Anterior cingulate cortex (tissue), 58 donors: ENCODE measurements at regions not wholly inside any gene's neighbourhood (a gene's known extent, or its start where the extent isn't known, plus 50 kb on each side); places are given as distances from the start of the nearest gene placed in this dataset.
"Not testable (repeated sequence)": the region's sequence is repeated elsewhere in the genome, so short reads cannot be mapped to it uniquely, and the experiment has no call there.

Source experiments
- DNase-seq, 58 donors: peaks; one replicate each; lab custom pipeline; 2025; lab: John Stamatoyannopoulos, UW

GRCh38 chr6:47405273-47405672 is 72.3 kb upstream of the CD2AP start:
- no peak for DNase-seq

DNA sequence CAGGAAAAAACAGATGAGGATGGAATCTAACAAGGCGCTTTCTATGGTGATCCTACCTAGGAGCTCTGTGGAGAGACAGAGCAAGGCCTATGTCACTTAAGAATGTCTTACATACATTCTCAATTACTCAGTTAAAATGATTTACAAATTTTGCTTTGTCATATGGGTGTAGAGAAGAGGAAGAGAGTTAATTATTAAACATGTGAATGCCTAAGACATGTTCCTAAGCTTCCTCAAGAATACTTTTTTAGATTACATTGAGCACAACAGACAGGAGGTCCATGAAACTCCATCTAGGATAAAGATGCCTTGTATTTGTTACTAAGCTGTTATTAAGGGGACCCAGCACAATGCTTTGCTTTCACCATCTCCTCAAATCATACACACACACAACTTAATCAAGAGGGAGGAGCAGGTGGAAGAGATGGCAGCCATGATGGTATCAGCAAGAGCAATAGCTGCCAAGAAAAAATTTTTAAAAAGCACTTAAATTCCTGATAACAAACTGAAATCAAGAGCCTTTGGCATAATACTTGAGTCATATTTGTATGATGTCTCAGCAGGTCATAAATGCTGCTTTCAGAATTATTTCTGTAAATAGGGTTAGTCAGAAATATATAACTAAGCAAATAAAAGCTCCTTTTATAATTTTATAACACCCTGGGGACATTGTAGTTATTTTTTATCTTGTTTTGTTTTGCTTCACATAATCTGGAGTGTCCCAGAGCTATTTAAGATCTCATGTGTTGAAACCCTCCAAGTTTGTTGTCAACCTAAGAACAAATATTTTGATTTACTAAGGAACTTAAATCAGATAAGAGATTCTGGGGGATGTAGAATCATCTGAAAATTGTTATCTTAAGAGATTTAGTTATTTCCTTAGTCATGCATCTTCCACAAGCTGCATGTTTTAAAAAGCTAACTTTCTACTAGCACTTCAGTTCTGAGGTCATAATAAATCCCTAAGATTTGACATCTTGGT is 70.0 kb upstream of the CD2AP start:
- no peak for DNase-seq

DNA sequence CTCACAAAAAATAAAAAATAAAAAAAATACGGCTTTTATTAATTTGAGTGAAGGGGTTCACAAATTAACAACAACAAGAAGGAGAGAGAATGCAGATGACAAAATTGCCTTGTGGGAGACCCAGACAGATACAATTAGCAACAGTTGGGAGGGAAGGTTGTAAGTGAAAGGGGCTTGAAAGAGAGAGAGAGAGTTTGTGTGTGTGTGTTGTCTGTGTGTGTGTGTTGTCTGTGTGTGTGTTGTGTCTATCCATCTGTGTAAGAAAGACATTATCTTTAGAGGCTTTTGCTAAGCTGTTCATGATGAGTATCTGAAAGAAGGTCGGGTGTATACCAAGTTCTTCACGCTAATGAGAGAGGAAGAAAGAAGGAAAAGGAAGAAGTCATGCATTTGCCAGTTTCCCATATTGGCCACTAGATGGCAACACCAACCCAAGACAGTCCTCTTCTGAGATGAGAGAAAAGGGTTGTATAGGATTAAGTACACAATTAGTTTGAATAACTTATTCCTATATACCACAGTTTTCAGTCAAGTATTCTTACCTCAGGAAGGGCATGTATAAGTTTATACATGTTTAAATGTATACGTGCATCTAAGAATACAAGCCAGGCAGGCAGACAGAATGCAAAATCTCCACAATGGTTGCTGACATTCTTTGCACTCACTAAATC is 63.7 kb upstream of the CD2AP start:
- DNase-seq, result peak in 15 of 58 donors; percentile 1 to 66 (median 7)

- DNase-seq, result peak in 6 of 58 donors; percentile 0 to 10 (median 2)
Observed at GRCh38 chr6:47414423-47415167, 63.0 kb upstream of the CD2AP start.

DNA sequence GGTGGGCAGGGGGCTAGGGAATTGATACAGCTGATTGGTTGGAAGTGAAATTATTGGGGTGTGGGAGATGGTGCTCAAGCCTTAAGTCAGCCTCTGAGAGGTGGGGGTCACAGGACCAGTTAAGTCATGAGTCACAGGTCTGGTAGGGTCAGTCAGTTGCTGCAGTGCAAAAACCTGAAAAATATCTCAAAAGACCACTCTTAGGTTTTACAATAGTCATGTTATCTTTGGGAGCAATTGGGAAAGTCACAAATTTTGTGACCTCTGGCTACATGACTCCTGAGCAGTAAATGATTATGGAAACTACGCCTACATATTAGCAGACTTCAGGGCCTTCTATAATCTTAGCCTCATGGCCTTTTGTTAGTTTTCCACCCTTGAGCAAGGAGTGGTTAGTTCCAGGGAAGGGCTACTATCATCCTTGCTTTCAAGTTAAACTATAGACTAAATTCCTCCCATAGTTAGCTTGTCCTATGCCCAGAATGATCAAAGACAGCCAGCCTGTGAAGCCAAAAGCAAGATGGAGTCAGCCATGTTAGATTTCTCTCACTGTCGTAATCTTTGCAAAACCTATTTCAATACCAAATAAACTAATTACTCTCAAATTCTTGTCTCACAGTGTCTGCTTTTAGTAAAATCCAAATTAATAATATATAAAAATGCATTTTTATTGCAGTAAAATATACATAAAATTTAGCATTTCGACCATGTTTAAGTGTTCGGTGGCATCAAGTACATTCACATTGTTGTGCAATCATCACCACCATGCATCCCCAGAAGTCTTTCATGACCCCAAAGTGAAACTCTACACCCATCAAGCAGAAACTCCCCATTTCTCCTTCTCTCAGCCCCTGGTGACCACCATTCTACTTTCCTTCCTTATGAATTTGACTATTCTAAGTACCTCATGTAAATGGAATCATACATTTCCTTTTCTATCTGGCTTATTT is 60.9 kb upstream of the CD2AP start:
- no peak for DNase-seq

GRCh38 chr6:47419621-47420020 is 58.0 kb upstream of the CD2AP start:
- DNase-seq, result no peak

DNA sequence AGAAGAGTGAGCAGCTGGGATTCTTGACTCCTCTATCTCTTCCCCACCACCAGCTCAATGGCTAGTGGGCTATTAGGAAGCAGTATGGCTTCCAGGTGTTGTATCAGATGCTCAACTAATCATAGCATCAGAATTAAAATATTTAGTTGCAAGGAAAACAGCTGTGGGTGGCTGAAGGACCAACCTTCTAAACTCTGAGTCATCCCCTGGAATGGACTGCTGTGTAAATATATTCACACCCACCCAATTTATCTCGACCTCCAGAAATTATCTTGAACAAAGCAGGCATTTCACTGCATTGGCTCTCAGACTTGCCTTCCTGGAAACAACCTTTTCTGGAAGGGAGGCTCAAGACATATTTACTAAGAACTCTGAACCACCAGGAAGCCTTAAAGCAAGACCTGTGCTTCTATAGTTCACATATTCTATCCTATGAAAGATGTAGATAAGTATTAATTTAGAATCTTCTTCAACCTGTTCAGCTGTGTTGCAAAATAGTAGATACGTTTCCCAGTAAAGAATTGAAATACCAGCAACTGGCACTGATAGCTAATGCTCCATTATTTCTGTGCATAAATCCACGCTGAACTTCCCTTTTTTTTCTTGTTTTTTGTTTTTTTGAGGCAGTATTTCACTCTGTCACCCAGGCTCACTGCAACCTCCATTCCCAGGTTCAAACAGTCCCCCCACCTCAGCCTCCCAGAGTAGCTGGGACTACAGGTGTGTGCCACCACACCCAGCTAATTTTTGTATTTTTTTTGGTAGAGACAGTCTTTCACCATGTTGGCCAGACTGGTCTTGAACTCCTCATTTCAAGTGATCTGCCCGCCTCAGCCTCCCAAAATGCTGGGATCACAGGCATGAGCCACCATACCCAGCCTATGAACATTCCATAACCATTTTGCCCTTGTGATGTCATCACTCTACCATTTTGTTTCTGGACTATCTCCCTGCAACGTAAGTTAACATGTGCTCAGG is 56.9 kb upstream of the CD2AP start:
- DNase-seq, result no peak

DNA sequence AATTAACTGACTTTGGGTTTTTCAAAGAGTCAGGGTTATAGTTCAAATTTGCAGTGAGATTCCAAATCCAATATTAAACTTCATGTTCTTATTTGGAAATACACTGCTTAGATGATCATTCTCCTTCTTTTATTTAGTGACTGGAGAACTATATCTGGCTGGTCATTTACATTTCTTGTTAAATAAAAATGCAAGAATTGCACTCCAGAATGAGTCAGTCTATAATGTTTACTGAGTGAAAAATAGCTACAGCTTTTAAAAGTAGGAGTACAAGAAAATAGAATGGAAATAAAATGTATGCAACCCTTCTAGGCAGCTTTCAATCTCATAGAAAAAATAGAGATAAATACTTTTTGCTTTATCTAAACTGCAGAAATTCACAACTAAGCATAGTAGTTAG is 54.5 kb upstream of the CD2AP start:
- DNase-seq, result no peak

DNA sequence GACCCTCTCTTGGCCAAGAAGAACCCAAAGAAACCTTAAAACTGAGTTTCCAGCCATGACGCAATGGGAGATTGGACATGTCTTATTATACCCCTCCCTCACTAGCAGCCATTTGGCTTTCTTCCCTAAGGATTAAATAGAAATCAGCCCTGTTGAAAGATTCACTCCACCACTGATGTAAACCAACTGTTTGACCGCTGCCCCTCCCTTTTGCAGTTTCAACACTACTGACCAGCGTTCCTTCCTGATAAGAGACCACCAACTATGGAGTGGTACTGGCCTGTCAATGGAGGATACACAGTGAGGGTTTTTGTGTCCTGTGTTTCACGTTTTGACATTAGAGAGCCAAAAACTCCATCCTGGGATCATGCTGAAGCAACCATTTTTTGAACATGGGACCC is 53.2 kb upstream of the CD2AP start:
- DNase-seq, result no peak

DNA sequence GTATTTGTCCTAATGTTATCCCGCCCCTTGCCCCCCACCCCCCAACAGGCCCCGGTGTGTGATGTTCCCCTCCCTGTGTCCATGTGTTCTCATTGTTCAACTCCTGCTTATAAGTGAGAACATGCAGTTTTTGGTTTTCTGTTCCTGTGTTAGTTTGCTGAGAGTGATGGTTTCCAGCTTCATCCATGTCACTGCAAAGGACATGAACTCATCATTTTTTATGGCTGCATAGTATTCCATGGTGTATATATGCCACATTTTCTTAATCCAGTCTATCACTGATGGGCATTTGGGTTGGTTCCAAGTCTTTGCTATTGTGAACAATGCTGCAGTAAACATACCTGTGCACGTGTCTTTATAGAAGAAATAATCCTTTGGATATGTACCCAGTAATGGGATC is 51.9 kb upstream of the CD2AP start:
- DNase-seq, result not testable (repeated sequence)

- DNase-seq, result no peak
Observed at GRCh38 chr6:47426524-47427302, 50.9 kb upstream of the CD2AP start.

DNA sequence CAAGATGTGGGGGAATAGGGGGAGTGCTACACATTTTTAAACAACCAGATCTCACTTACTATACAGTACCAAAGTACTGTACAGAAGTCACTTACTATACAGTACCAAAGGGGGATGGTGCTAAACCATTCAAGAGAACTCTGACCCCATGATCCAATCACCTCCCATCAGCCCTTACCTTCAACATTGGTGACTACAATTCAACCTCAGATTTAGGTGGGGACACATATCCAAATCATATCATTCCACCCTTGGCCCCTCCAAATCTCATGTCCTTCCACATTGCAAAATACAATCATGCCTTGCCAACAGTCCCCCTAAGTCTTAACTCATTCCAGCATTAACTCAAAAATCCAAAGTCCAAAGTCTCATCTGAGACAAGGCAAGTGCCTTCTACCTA is 49.9 kb upstream of the CD2AP start:
- no peak for DNase-seq
